Lower leg skin (tissue), 3 donors: ENCODE measurements at regions not wholly inside any gene's neighbourhood (a gene's known extent, or its start where the extent isn't known, plus 50 kb on each side); places are given as distances from the start of the nearest gene placed in this dataset.

Source experiments
- CTCF ChIP-seq, 3 donors: fragments of 450-650 bp; IDR thresholded peaks; one replicate each; pipeline ENCODE4 v1.5.1; 2016; ENCODE audit warnings: antibody characterized with exemption in 3 of 3, mild to moderate bottlenecking in 3 of 3, moderate library complexity in 2 of 3
- POLR2A ChIP-seq, 2 donors: fragments of 450-650 bp; IDR thresholded peaks; one replicate each; pipeline ENCODE4 v1.6.1; 2016 to 2017; ENCODE audit warnings: antibody characterized with exemption in 2 of 2, mild to moderate bottlenecking in 1 of 2, moderate library complexity in 1 of 2

GRCh38 chr18:10077986-10078385, 164.2 kb downstream of the VAPA start:
- TF ChIP-seq CTCF (IDR thresholded peaks at IDR 0.05) (no peak), POLR2A (IDR thresholded peaks at IDR 0.05) (no peak)
